A549 (cell line): ENCODE measurements at regions not wholly inside any gene's neighbourhood (a gene's known extent, or its start where the extent isn't known, plus 50 kb on each side); places are given as distances from the start of the nearest gene placed in this dataset.

ENCODE experiments used
- ATAC-seq, 2 experiments: fragments of 200-7000 bp in 1 of 2; fragments of >200 bp in 1 of 2; cut with Nextera tagmentation in 1 of 2; cut with Tn5 transposase in 1 of 2; 3 replicates each; pipeline versions ENCODE4 v1.8.0 to v1.9.1; 2018 to 2020; ENCODE audit warnings: mild to moderate bottlenecking in 1 of 2, moderate library complexity in 1 of 2
- CTCF ChIA-PET: fragments of 300-600 bp; sonication (Branson Sonifier 250); formaldehyde crosslinking; extraction: SDS; loops from one replicate; lab custom pipeline; 2021; ENCODE audit warnings: antibody characterized with exemption, inconsistent platforms; lab: Yijun Ruan, JAX
- POLR2A ChIA-PET: fragments of 350-600 bp; formaldehyde crosslinking; extraction: SDS; loops from one replicate; lab custom pipeline; 2021; ENCODE audit warnings: antibody characterized with exemption, inconsistent platforms; lab: Yijun Ruan, JAX
- DNase-seq, 2 experiments: peaks; one replicate each; pipeline versions ENCODE4 v3.0.0 to v3.0.0-alpha.2; 2011 to 2016; ENCODE audit warnings: low read depth in 1 of 2, low spot score in 1 of 2
- FAIRE-seq: peaks from 2 replicates; lab custom pipeline; 2011; peaks lifted over from hg19 to GRCh38; lab: Jason Lieb, UNC
- H3K27ac ChIP-seq, 2 experiments: fragments of >200 bp; sonication (Bioruptor Twin); formaldehyde crosslinking; 3 replicates each; pipeline ENCODE4 v1.5.1; 2016 to 2017
- H3K4me1 ChIP-seq: fragments of >200 bp; sonication (Bioruptor Twin); formaldehyde crosslinking; 3 replicates; pipeline ENCODE4 v1.6.1; 2016
- H3K4me2 ChIP-seq: fragments of >200 bp; sonication (Bioruptor Twin); formaldehyde crosslinking; 3 replicates; pipeline ENCODE4 v1.6.1; 2016
- H3K4me3 ChIP-seq: fragments of >200 bp; sonication (Bioruptor Twin); formaldehyde crosslinking; 3 replicates; pipeline ENCODE4 v1.5.1; 2016
- H3K9me3 ChIP-seq: fragments of >200 bp; sonication (Bioruptor Twin); formaldehyde crosslinking; 3 replicates; pipeline ENCODE4 v1.6.1; 2016
- CBX8 ChIP-seq: fragments of 200-600 bp; sonication (generic); IDR thresholded peaks from 2 replicates; pipeline ENCODE4 v1.6.1; 2016
- CHD4 ChIP-seq: fragments of 200-600 bp; sonication (generic); IDR thresholded peaks from 2 replicates; pipeline ENCODE4 v1.6.1; 2016; ENCODE audit warnings: antibody characterized with exemption, mild to moderate bottlenecking, borderline replicate concordance
- EHF ChIP-seq: fragments of 250-450 bp; sonication (Bioruptor Pico); IDR thresholded peaks from 2 replicates; pipeline ENCODE4 v1.5.0; 2020; ENCODE audit warnings: mild to moderate bottlenecking
- EHMT2 ChIP-seq: fragments of 200-600 bp; sonication (generic); IDR thresholded peaks from 2 replicates; pipeline ENCODE4 v1.6.1; 2016; ENCODE audit warnings: antibody characterized with exemption, low read depth, mild to moderate bottlenecking, moderate library complexity
- ELK1 ChIP-seq: fragments of 150-350 bp; IDR thresholded peaks from 2 replicates; pipeline ENCODE4 v1.6.1; 2014; ENCODE audit warnings: low read depth, mild to moderate bottlenecking, low read length
- EP300 ChIP-seq, 2 experiments: fragments of >200 bp; sonication (Bioruptor Twin); formaldehyde crosslinking; IDR thresholded peaks; 2 replicates in 1 of 2; 3 replicates in 1 of 2; pipeline ENCODE4 v1.6.1; 2016 to 2017
- ESRRA ChIP-seq: fragments of 150-350 bp; IDR thresholded peaks from 2 replicates; pipeline ENCODE4 v1.6.1; 2014; ENCODE audit warnings: mild to moderate bottlenecking, low read length, borderline replicate concordance
- GATA3 ChIP-seq: IDR thresholded peaks from 2 replicates; pipeline ENCODE4 v1.6.1; 2012; ENCODE audit warnings: borderline replicate concordance
- HEYL ChIP-seq: fragments of 250-450 bp; sonication (Bioruptor Pico); IDR thresholded peaks from 2 replicates; pipeline ENCODE4 v1.8.0; 2021; ENCODE audit warnings: mild to moderate bottlenecking, moderate library complexity
- HOXB5 ChIP-seq: fragments of 250-450 bp; sonication (Bioruptor Pico); IDR thresholded peaks from 2 replicates; pipeline ENCODE4 v1.5.0; 2020; ENCODE audit warnings: mild to moderate bottlenecking, moderate library complexity
- JUN ChIP-seq, 2 experiments: fragments of >200 bp; sonication (Bioruptor Twin); formaldehyde crosslinking; IDR thresholded peaks; 2 replicates in 1 of 2; 3 replicates in 1 of 2; pipeline ENCODE4 v1.6.1; 2016 to 2017
- JUNB ChIP-seq: fragments of >200 bp; sonication (Bioruptor Twin); formaldehyde crosslinking; IDR thresholded peaks from 2 replicates; pipeline ENCODE4 v1.6.1; 2016
- KDM1A ChIP-seq: fragments of 200-600 bp; sonication (generic); IDR thresholded peaks from 2 replicates; pipeline ENCODE4 v1.6.1; 2016; ENCODE audit warnings: low read depth, mild to moderate bottlenecking
- MAFK ChIP-seq: fragments of 450-650 bp; IDR thresholded peaks from 2 replicates; pipeline ENCODE4 v1.6.1; 2014; ENCODE audit not compliant: partially characterized antibody
- MAZ ChIP-seq: fragments of 150-350 bp; IDR thresholded peaks from 2 replicates; pipeline ENCODE4 v1.6.1; 2014; ENCODE audit warnings: antibody characterized with exemption, low read depth, low read length, borderline replicate concordance
- NPAS2 ChIP-seq: fragments of 250-450 bp; sonication (Bioruptor Pico); IDR thresholded peaks from 2 replicates; pipeline ENCODE4 v1.8.0; 2022; ENCODE audit warnings: mild to moderate bottlenecking, moderate library complexity, borderline replicate concordance
- PHF8 ChIP-seq: fragments of 200-600 bp; sonication (generic); IDR thresholded peaks from 2 replicates; pipeline ENCODE4 v1.6.1; 2016; ENCODE audit warnings: low read depth, mild to moderate bottlenecking, antibody characterized with exemption, moderate library complexity, borderline replicate concordance
- RARB ChIP-seq: fragments of 250-450 bp; sonication (Bioruptor Pico); IDR thresholded peaks from 2 replicates; pipeline ENCODE4 v1.8.0; 2021; ENCODE audit warnings: mild to moderate bottlenecking, moderate library complexity
- SMC3 ChIP-seq: fragments of >200 bp; sonication (Bioruptor Twin); formaldehyde crosslinking; IDR thresholded peaks from 3 replicates; pipeline ENCODE4 v1.6.1; 2018; ENCODE audit warnings: inconsistent platforms
- USF2 ChIP-seq: fragments of 450-650 bp; IDR thresholded peaks from 2 replicates; pipeline ENCODE4 v1.6.1; 2014; ENCODE audit warnings: antibody characterized with exemption
- WGBS: methylation state at CpG from one replicate; pipeline ENCODE4 v1.1.6; 2017; ENCODE audit errors: missing lambda C conversion rate; 5-methylcytosine and 5-hydroxymethylcytosine counted together
- TF ChIP-seq, protein P1 (sequence below): fragments of >200 bp; sonication (Bioruptor Twin); formaldehyde crosslinking; IDR thresholded peaks from 3 replicates; pipeline ENCODE4 v1.5.1; 2016
- TF ChIP-seq, protein P2 (sequence below): IDR thresholded peaks from 2 replicates; pipeline ENCODE4 v1.6.1; 2012

- H3K9me3 ChIP-seq: no peaks in the 10 kb centered on the region
- TF ChIP-seq JUNB (no peak), MAZ (no peak), EHMT2 (no peak), ESRRA (no peak), EHF (CRISPR knock-in tag) (no peak), MAFK (no peak), CBX8 (no peak), JUN (IDR thresholded peaks at IDR 0.05) (no peak), USF2 (no peak), ELK1 (no peak), RARB (CRISPR knock-in tag) (no peak), KDM1A (no peak), EP300 (IDR thresholded peaks at IDR 0.05) (no peak), HEYL (CRISPR knock-in tag) (no peak)
- TF ChIP-seq, protein P1, sequence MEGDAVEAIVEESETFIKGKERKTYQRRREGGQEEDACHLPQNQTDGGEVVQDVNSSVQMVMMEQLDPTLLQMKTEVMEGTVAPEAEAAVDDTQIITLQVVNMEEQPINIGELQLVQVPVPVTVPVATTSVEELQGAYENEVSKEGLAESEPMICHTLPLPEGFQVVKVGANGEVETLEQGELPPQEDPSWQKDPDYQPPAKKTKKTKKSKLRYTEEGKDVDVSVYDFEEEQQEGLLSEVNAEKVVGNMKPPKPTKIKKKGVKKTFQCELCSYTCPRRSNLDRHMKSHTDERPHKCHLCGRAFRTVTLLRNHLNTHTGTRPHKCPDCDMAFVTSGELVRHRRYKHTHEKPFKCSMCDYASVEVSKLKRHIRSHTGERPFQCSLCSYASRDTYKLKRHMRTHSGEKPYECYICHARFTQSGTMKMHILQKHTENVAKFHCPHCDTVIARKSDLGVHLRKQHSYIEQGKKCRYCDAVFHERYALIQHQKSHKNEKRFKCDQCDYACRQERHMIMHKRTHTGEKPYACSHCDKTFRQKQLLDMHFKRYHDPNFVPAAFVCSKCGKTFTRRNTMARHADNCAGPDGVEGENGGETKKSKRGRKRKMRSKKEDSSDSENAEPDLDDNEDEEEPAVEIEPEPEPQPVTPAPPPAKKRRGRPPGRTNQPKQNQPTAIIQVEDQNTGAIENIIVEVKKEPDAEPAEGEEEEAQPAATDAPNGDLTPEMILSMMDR: no peak
- TF ChIP-seq, protein P2, sequence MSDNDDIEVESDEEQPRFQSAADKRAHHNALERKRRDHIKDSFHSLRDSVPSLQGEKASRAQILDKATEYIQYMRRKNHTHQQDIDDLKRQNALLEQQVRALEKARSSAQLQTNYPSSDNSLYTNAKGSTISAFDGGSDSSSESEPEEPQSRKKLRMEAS: no peak
- TF ChIP-seq, all 56 proteins: peak for 0
- POLR2A ChIA-PET: no interaction called here
- Histone ChIP-seq H3K27ac (no peak overlapping the region), H3K4me1 (no peaks in the 10 kb centered on the region), H3K4me2 (no peak overlapping the region), H3K4me3 (no peak overlapping the region)
- ATAC-seq (no peak), FAIRE-seq (no peak), DNase-seq (no peak)
- CTCF ChIA-PET: no interaction called here
- WGBS: 39% methylated on average over 5 of the region's 5 CpGs
These were observed 366.9 kb upstream of the HSFY2 start for GRCh38 chrY:19140285-19140920.

GRCh38 chrY:19134426-19134825, 360.9 kb upstream of the HSFY2 start:
- no peak for FAIRE-seq
- Histone ChIP-seq H3K27ac (no peak overlapping the region), H3K4me2 (no peak overlapping the region), H3K4me3 (no peak overlapping the region), H3K9me3 (no peaks in the 10 kb centered on the region), H3K4me1 (no peaks in the 10 kb centered on the region)
- ATAC-seq: no peak
- no peak for DNase-seq
- POLR2A ChIA-PET: no interaction called here
- CTCF ChIA-PET: no interaction called here
- 72% methylated on average over 2 of the region's 2 CpGs for WGBS
- TF ChIP-seq HOXB5: no peak
- no peak for TF ChIP-seq PHF8
- TF ChIP-seq NPAS2: no peak
- no peak for TF ChIP-seq CHD4
- no peak for TF ChIP-seq SMC3
- TF ChIP-seq, protein P2: no peak
- TF ChIP-seq EP300 (IDR thresholded peaks at IDR 0.05): no peak
- TF ChIP-seq GATA3: no peak
